Activated T-cell treated with anti-CD3 and anti-CD28 coated beads, Interleukin-2, amount 50 U/mL, for 72 hours (primary cell): ENCODE measurements at regions not wholly inside any gene's neighbourhood (a gene's known extent, or its start where the extent isn't known, plus 50 kb on each side); places are given as distances from the start of the nearest gene placed in this dataset.

Experiments used
- ATAC-seq, 2 donors: fragments of 150-1000 bp; cut with Tn5 transposase; replicated peaks in 1 of 2; 2 replicates each; pipeline ENCODE4 v1.10.0; 2021; ENCODE audit warnings: moderate library complexity in 2 of 2, mild to moderate bottlenecking in 1 of 2
- DNase-seq, 2 donors: peaks; one replicate each; pipeline ENCODE4 v3.0.0; 2021 to 2022; ENCODE audit warnings: mixed read lengths in 1 of 2
- H3K27ac Mint-ChIP-seq: one replicate; pipeline ENCODE4 v1.8.0; 2022; ENCODE audit warnings: mild to moderate bottlenecking, moderate library complexity, mixed read lengths
- H3K27me3 Mint-ChIP-seq: one replicate; pipeline ENCODE4 v1.8.0; 2022; ENCODE audit warnings: low read depth, mixed read lengths
- H3K36me3 Mint-ChIP-seq, 2 donors: one replicate each; pipeline ENCODE4 v1.8.0; 2022; ENCODE audit warnings: mixed read lengths in 2 of 2, mild to moderate bottlenecking in 1 of 2; ENCODE audit not compliant: insufficient read depth in 2 of 2
- H3K4me1 Mint-ChIP-seq: one replicate; pipeline ENCODE4 v1.8.0; 2022; ENCODE audit warnings: low read depth, mixed read lengths
- H3K4me3 Mint-ChIP-seq, 2 donors: one replicate each; pipeline ENCODE4 v1.8.0; 2022; ENCODE audit warnings: mild to moderate bottlenecking in 2 of 2, mixed read lengths in 2 of 2, moderate library complexity in 2 of 2
- H3K9me3 Mint-ChIP-seq, 2 donors: one replicate each; pipeline ENCODE4 v1.8.0; 2022; ENCODE audit warnings: mixed read lengths in 2 of 2

GRCh38 chr7:42392826-42393225 lies 155.8 kb upstream of the GLI3 start:
- no peaks in the 10 kb centered on the region for H3K36me3 Mint-ChIP-seq
- ATAC-seq (no peak), DNase-seq (no peak)
- H3K4me1 Mint-ChIP-seq: no peaks in the 10 kb centered on the region
- no peak overlapping the region for H3K4me3 Mint-ChIP-seq
- no peaks in the 10 kb centered on the region for H3K9me3 Mint-ChIP-seq
- no peak overlapping the region for H3K27ac Mint-ChIP-seq
- no peaks in the 10 kb centered on the region for H3K27me3 Mint-ChIP-seq

GRCh38 chr7:42389697-42390096 lies 152.7 kb upstream of the GLI3 start:
- DNase-seq: no peak
- Mint-ChIP-seq H3K27ac (no peak overlapping the region), H3K4me3 (no peak overlapping the region), H3K36me3 (no peaks in the 10 kb centered on the region), H3K4me1 (no peaks in the 10 kb centered on the region), H3K9me3 (no peaks in the 10 kb centered on the region), H3K27me3 (no peaks in the 10 kb centered on the region)
- ATAC-seq: no peak

- no peak for ATAC-seq
Observed at GRCh38 chr7:42385912-42386311, 148.9 kb upstream of the GLI3 start.

GRCh38 chr7:42381161-42381560 lies 144.2 kb upstream of the GLI3 start:
- Mint-ChIP-seq H3K27ac (no peak overlapping the region), H3K27me3 (no peaks in the 10 kb centered on the region), H3K4me1 (no peaks in the 10 kb centered on the region), H3K4me3 (no peak overlapping the region), H3K36me3 (no peaks in the 10 kb centered on the region), H3K9me3 (peaks cover 0 to 2% of the 10 kb centered on the region in 2 donors)
- no peak for DNase-seq
- ATAC-seq: no peak

More at GRCh38 chr7:42385912-42386311, 148.9 kb upstream of the GLI3 start:
- no peaks in the 10 kb centered on the region for H3K27me3 Mint-ChIP-seq
- peaks cover 0 to 1% of the 10 kb centered on the region in 2 donors for H3K9me3 Mint-ChIP-seq
- H3K27ac Mint-ChIP-seq: no peak overlapping the region
- no peaks in the 10 kb centered on the region for H3K36me3 Mint-ChIP-seq
- H3K4me3 Mint-ChIP-seq: no peak overlapping the region
- no peaks in the 10 kb centered on the region for H3K4me1 Mint-ChIP-seq
- DNase-seq: no peak

GRCh38 chr7:42380401-42380800 lies 143.4 kb upstream of the GLI3 start:
- Mint-ChIP-seq H3K9me3 (peaks cover 0 to 2% of the 10 kb centered on the region in 2 donors), H3K4me3 (no peak overlapping the region), H3K27ac (no peak overlapping the region), H3K27me3 (no peaks in the 10 kb centered on the region), H3K4me1 (no peaks in the 10 kb centered on the region), H3K36me3 (no peaks in the 10 kb centered on the region)
- no peak for DNase-seq
- ATAC-seq: no peak

GRCh38 chr7:42378149-42378548 lies 141.1 kb upstream of the GLI3 start:
- Mint-ChIP-seq H3K36me3 (no peaks in the 10 kb centered on the region), H3K27me3 (no peaks in the 10 kb centered on the region), H3K4me3 (no peak overlapping the region), H3K9me3 (peaks cover 0 to 2% of the 10 kb centered on the region in 2 donors), H3K4me1 (no peaks in the 10 kb centered on the region), H3K27ac (no peak overlapping the region)
- no peak for DNase-seq
- ATAC-seq: no peak

- ATAC-seq (no peak), DNase-seq (no peak)
- no peak overlapping the region for H3K27ac Mint-ChIP-seq
- H3K36me3 Mint-ChIP-seq: peaks cover 0 to 3% of the 10 kb centered on the region in 2 donors
- H3K4me3 Mint-ChIP-seq: no peak overlapping the region
- H3K9me3 Mint-ChIP-seq: peaks cover 6 to 7% of the 10 kb centered on the region in 2 donors
- H3K27me3 Mint-ChIP-seq: no peaks in the 10 kb centered on the region
- H3K4me1 Mint-ChIP-seq: no peaks in the 10 kb centered on the region
Observed at GRCh38 chr7:42373285-42373684, 136.3 kb upstream of the GLI3 start.

- Mint-ChIP-seq H3K27ac (no peak overlapping the region), H3K4me3 (no peak overlapping the region), H3K4me1 (no peaks in the 10 kb centered on the region), H3K27me3 (no peaks in the 10 kb centered on the region), H3K9me3 (peaks cover 6 to 8% of the 10 kb centered on the region in 2 donors), H3K36me3 (peaks cover 0 to 5% of the 10 kb centered on the region in 2 donors)
- no peak for ATAC-seq
- DNase-seq: no peak
Observed at GRCh38 chr7:42372479-42372878, 135.5 kb upstream of the GLI3 start.

GRCh38 chr7:42359946-42360345 lies 122.9 kb upstream of the GLI3 start:
- H3K4me1 Mint-ChIP-seq: no peaks in the 10 kb centered on the region
- ATAC-seq: no peak
- no peak overlapping the region for H3K4me3 Mint-ChIP-seq
- no peaks in the 10 kb centered on the region for H3K27me3 Mint-ChIP-seq
- H3K9me3 Mint-ChIP-seq: peaks cover 11 to 12% of the 10 kb centered on the region in 2 donors
- no peak for DNase-seq
- peaks cover 0 to 1% of the 10 kb centered on the region in 2 donors for H3K36me3 Mint-ChIP-seq
- H3K27ac Mint-ChIP-seq: no peak overlapping the region

GRCh38 chr7:42351316-42351935 lies 114.4 kb upstream of the GLI3 start:
- Mint-ChIP-seq H3K4me3 (no peak overlapping the region), H3K27me3 (no peaks in the 10 kb centered on the region), H3K27ac (no peak overlapping the region), H3K9me3 (peaks cover 0 to 7% of the 10 kb centered on the region in 2 donors), H3K4me1 (no peaks in the 10 kb centered on the region), H3K36me3 (no peaks in the 10 kb centered on the region)
- ATAC-seq (no peak), DNase-seq (no peak)

GRCh38 chr7:42350801-42351200 lies 113.8 kb upstream of the GLI3 start:
- no peaks in the 10 kb centered on the region for H3K4me1 Mint-ChIP-seq
- H3K27me3 Mint-ChIP-seq: no peaks in the 10 kb centered on the region
- DNase-seq (no peak), ATAC-seq (no peak)
- no peaks in the 10 kb centered on the region for H3K36me3 Mint-ChIP-seq
- no peak overlapping the region for H3K27ac Mint-ChIP-seq
- no peak overlapping the region for H3K4me3 Mint-ChIP-seq
- peaks cover 0 to 7% of the 10 kb centered on the region in 2 donors for H3K9me3 Mint-ChIP-seq

GRCh38 chr7:42348631-42349030 lies 111.6 kb upstream of the GLI3 start:
- Mint-ChIP-seq H3K9me3 (peaks cover 0 to 7% of the 10 kb centered on the region in 2 donors), H3K36me3 (no peaks in the 10 kb centered on the region), H3K27ac (no peak overlapping the region), H3K27me3 (no peaks in the 10 kb centered on the region), H3K4me3 (no peak overlapping the region), H3K4me1 (no peaks in the 10 kb centered on the region)
- no peak for ATAC-seq
- DNase-seq: no peak

- no peak for ATAC-seq
- peaks cover 0 to 7% of the 10 kb centered on the region in 2 donors for H3K9me3 Mint-ChIP-seq
- H3K4me1 Mint-ChIP-seq: no peaks in the 10 kb centered on the region
- no peaks in the 10 kb centered on the region for H3K27me3 Mint-ChIP-seq
- H3K4me3 Mint-ChIP-seq: no peak overlapping the region
- no peaks in the 10 kb centered on the region for H3K36me3 Mint-ChIP-seq
- no peak for DNase-seq
- H3K27ac Mint-ChIP-seq: no peak overlapping the region
Observed at GRCh38 chr7:42348071-42348470, 111.1 kb upstream of the GLI3 start.

- no peaks in the 10 kb centered on the region for H3K4me1 Mint-ChIP-seq
- no peak for DNase-seq
- no peaks in the 10 kb centered on the region for H3K36me3 Mint-ChIP-seq
- H3K27ac Mint-ChIP-seq: no peak overlapping the region
- H3K4me3 Mint-ChIP-seq: no peak overlapping the region
- ATAC-seq: no peak
- H3K27me3 Mint-ChIP-seq: no peaks in the 10 kb centered on the region
- H3K9me3 Mint-ChIP-seq: peaks cover 0 to 5% of the 10 kb centered on the region in 2 donors
Observed at GRCh38 chr7:42347616-42348015, 110.6 kb upstream of the GLI3 start.
